ENCODE measurements at regions not wholly inside any gene's neighbourhood (a gene's known extent, or its start where the extent isn't known, plus 50 kb on each side); places are given as distances from the start of the nearest gene placed in this dataset.

GRCh38 chr12:3975652-3976051 is 102.5 kb upstream of the PARP11 start:
- TF ChIP-seq CTCF (IDR thresholded peaks at IDR 0.05) (no peak), REST (IDR thresholded peaks at IDR 0.05; ENCODE audit: insufficient read depth in 1 of 2, low read depth in 2 of 2, low read length in 1 of 2) (no peak), POLR2AphosphoS5 (IDR thresholded peaks at IDR 0.05; ENCODE audit: low read depth, low read length) (no peak), SIN3A (IDR thresholded peaks at IDR 0.05; ENCODE audit: borderline replicate concordance, insufficient read depth, low read depth, low read length) (no peak), TCF7L2 (IDR thresholded peaks at IDR 0.05; ENCODE audit: low read depth, low read length) (no peak)
